IMR-90 (cell line): ENCODE measurements at regions not wholly inside any gene's neighbourhood (a gene's known extent, or its start where the extent isn't known, plus 50 kb on each side); places are given as distances from the start of the nearest gene placed in this dataset.

ENCODE experiments used
- ATAC-seq: fragments of 200-7000 bp; cut with Tn5 transposase; 2 replicates; pipeline ENCODE4 v1.9.1; 2020; ENCODE audit warnings: low read depth, mild to moderate bottlenecking, moderate library complexity
- BruUV-seq: library from RNA; stranded (reverse); fragments of 400-500 nt; replicated peaks from 2 replicates; lab custom pipeline; 2021; lab: Mats Ljungman, UMichigan
- CTCF ChIA-PET: fragments of 300-600 bp; formaldehyde crosslinking; extraction: SDS; loops from one replicate; lab custom pipeline; 2021; ENCODE audit warnings: antibody characterized with exemption; lab: Yijun Ruan, JAX
- POLR2A ChIA-PET: fragments of 300-600 bp; sonication (Branson Sonifier 250); formaldehyde crosslinking; loops from one replicate; lab custom pipeline; 2022; ENCODE audit warnings: antibody characterized with exemption; ENCODE audit not compliant: unreplicated experiment; lab: Charles Lee
- DNase-seq: peaks from one replicate; pipeline ENCODE4 v3.0.0; 2013
- H2AFZ ChIP-seq: replicated peaks from 2 replicates; pipeline ENCODE3; 2013; ENCODE audit warnings: low read length, mild to moderate bottlenecking; ENCODE audit not compliant: poor library complexity
- H2AK5ac ChIP-seq: 2 replicates; pipeline ENCODE4 v1.6.1; 2013; ENCODE audit warnings: low read depth, low read length, inconsistent platforms
- H2AK9ac ChIP-seq: replicated peaks from 2 replicates; pipeline ENCODE3; 2013; ENCODE audit warnings: mild to moderate bottlenecking, low read depth, low read length, moderate library complexity; ENCODE audit not compliant: poor library complexity
- H2BK120ac ChIP-seq: 2 replicates; pipeline ENCODE4 v1.6.1; 2013; ENCODE audit warnings: low read depth, low read length, inconsistent platforms
- H2BK15ac ChIP-seq: 3 replicates; pipeline ENCODE4 v1.6.1; 2013; ENCODE audit warnings: low read depth, low read length, inconsistent platforms
- H2BK20ac ChIP-seq: 2 replicates; pipeline ENCODE4 v1.6.1; 2013; ENCODE audit warnings: low read depth, mild to moderate bottlenecking, inconsistent platforms, low read length, moderate library complexity
- H2BK5ac ChIP-seq: 2 replicates; pipeline ENCODE4 v1.6.1; 2013; ENCODE audit warnings: mild to moderate bottlenecking, low read depth, low read length, inconsistent platforms; ENCODE audit not compliant: poor library complexity, severe bottlenecking
- H3K14ac ChIP-seq: replicated peaks from 2 replicates; pipeline ENCODE4 v1.6.1; 2013; ENCODE audit warnings: low read depth, low read length, inconsistent platforms
- H3K18ac ChIP-seq: 2 replicates; pipeline ENCODE4 v1.6.1; 2013; ENCODE audit warnings: low read depth, low read length, control low read depth
- H3K23ac ChIP-seq: 2 replicates; pipeline ENCODE4 v1.6.1; 2013; ENCODE audit warnings: low read depth, low read length, inconsistent platforms
- H3K27ac ChIP-seq: 2 replicates; pipeline ENCODE4 v1.5.1; 2013; ENCODE audit warnings: mild to moderate bottlenecking, control low read depth, low read length; ENCODE audit not compliant: insufficient read depth
- H3K27me3 ChIP-seq: 2 replicates; pipeline ENCODE4 v1.6.1; 2013; ENCODE audit warnings: low read length; ENCODE audit not compliant: control insufficient read depth, insufficient read depth
- H3K36me3 ChIP-seq: 2 replicates; pipeline ENCODE4 v1.6.1; 2013; ENCODE audit warnings: low read length, mixed read lengths; ENCODE audit not compliant: control insufficient read depth, insufficient read depth
- H3K4ac ChIP-seq: 2 replicates; pipeline ENCODE4 v1.6.1; 2013; ENCODE audit warnings: low read depth, low read length, inconsistent platforms
- H3K4me1 ChIP-seq: 2 replicates; pipeline ENCODE4 v1.6.1; 2013; ENCODE audit warnings: low read length, mixed read lengths; ENCODE audit not compliant: control insufficient read depth, insufficient read depth
- H3K4me2 ChIP-seq: 2 replicates; pipeline ENCODE4 v1.6.1; 2013; ENCODE audit warnings: low read depth, mild to moderate bottlenecking, control low read depth, low read length, moderate library complexity
- H3K4me3 ChIP-seq: 2 replicates; pipeline ENCODE4 v1.5.1; 2013; ENCODE audit warnings: low read depth, mild to moderate bottlenecking, control low read depth, low read length, moderate library complexity; ENCODE audit not compliant: insufficient read depth
- H3K56ac ChIP-seq: 2 replicates; pipeline ENCODE4 v1.6.1; 2013; ENCODE audit warnings: low read length, inconsistent platforms; ENCODE audit not compliant: insufficient read depth; ENCODE audit errors: extremely low read depth
- H3K79me1 ChIP-seq, 2 experiments: 2 replicates each; pipeline ENCODE4 v1.6.1; 2013; ENCODE audit warnings: low read length in 2 of 2, inconsistent platforms in 1 of 2, low read depth in 1 of 2
- H3K9ac ChIP-seq: 2 replicates; pipeline ENCODE4 v1.6.1; 2013; ENCODE audit warnings: low read depth, low read length, control low read depth
- H3K9me1 ChIP-seq: 2 replicates; pipeline ENCODE4 v1.6.1; 2013; ENCODE audit warnings: low read length, inconsistent platforms; ENCODE audit not compliant: insufficient read depth
- H3K9me3 ChIP-seq: 2 replicates; pipeline ENCODE4 v1.6.1; 2013; ENCODE audit warnings: low read length; ENCODE audit not compliant: control insufficient read depth, insufficient read depth
- H4K20me1 ChIP-seq: 2 replicates; pipeline ENCODE4 v1.6.1; 2013; ENCODE audit warnings: low read length, inconsistent platforms; ENCODE audit not compliant: insufficient read depth
- H4K5ac ChIP-seq: 2 replicates; pipeline ENCODE4 v1.6.1; 2013; ENCODE audit warnings: mild to moderate bottlenecking, low read depth, low read length, control low read depth
- H4K8ac ChIP-seq, 2 experiments: 2 replicates each; pipeline ENCODE4 v1.6.1; 2013; ENCODE audit warnings: low read depth in 2 of 2, low read length in 2 of 2, control low read depth in 1 of 2, inconsistent platforms in 1 of 2
- H4K91ac ChIP-seq: 2 replicates; pipeline ENCODE4 v1.6.1; 2013; ENCODE audit warnings: low read depth, low read length, inconsistent platforms; ENCODE audit not compliant: insufficient read depth
- BHLHE40 ChIP-seq: fragments of 150-350 bp; IDR thresholded peaks from 2 replicates; pipeline ENCODE4 v1.6.1; 2016; ENCODE audit warnings: mild to moderate bottlenecking, low read depth, low read length
- CHD1 ChIP-seq: IDR thresholded peaks from 2 replicates; pipeline ENCODE4 v1.6.1; 2012; ENCODE audit warnings: low read depth, low read length, improper control_type of control experiment
- FOS ChIP-seq: fragments of 150-350 bp; IDR thresholded peaks from 2 replicates; pipeline ENCODE4 v1.6.1; 2016; ENCODE audit warnings: low read depth, low read length
- MAZ ChIP-seq: IDR thresholded peaks from 2 replicates; pipeline ENCODE4 v1.6.1; 2012; ENCODE audit warnings: low read depth, mild to moderate bottlenecking, low read length, improper control_type of control experiment, moderate library complexity, borderline replicate concordance
- MXI1 ChIP-seq: IDR thresholded peaks from 2 replicates; pipeline ENCODE4 v1.6.1; 2012; ENCODE audit warnings: low read depth, mild to moderate bottlenecking, low read length, moderate library complexity, borderline replicate concordance
- POLR2A ChIP-seq: IDR thresholded peaks from 2 replicates; pipeline ENCODE4 v1.6.1; 2012; ENCODE audit warnings: mild to moderate bottlenecking, low read depth, low read length
- RCOR1 ChIP-seq: IDR thresholded peaks from 2 replicates; pipeline ENCODE4 v1.6.1; 2012; ENCODE audit warnings: mild to moderate bottlenecking, low read length, improper control_type of control experiment; ENCODE audit not compliant: insufficient replicate concordance
- RFX5 ChIP-seq: IDR thresholded peaks from 2 replicates; pipeline ENCODE4 v1.8.0; 2012; ENCODE audit warnings: low read depth, mild to moderate bottlenecking, low read length, moderate library complexity
- WGBS, 2 experiments: methylation state at CpG; one replicate each; pipeline versions ENCODE4 v1.1.5 to v1.1.7; 2013; ENCODE audit warnings: missing lambda C conversion rate in 2 of 2; ENCODE audit not compliant: insufficient read length in 1 of 2; ENCODE audit errors: extremely low coverage in 2 of 2; 5-methylcytosine and 5-hydroxymethylcytosine counted together
- dilution Hi-C: fragments of 300-500 bp; cut with HindIII; formaldehyde crosslinking; loops from one replicate; pipeline ENCODE4 v1.14.3; 2018; ENCODE audit warnings: low sequenced_read_pairs; ENCODE audit not compliant: unreplicated experiment
- in situ Hi-C: fragments of 300-500 bp; cut with MboI; formaldehyde crosslinking; loops from 3 replicates; pipeline ENCODE4 v1.14.3; 2019; ENCODE audit warnings: low sequenced_read_pairs, inconsistent platforms, mixed read lengths
- intact Hi-C: fragments of 100-400 bp; cut with micrococcal nuclease; formaldehyde crosslinking; loops from 2 replicates; pipeline ENCODE4 v1.10.0; 2022
- TF ChIP-seq, protein P1 (sequence below): fragments of 150-350 bp; IDR thresholded peaks from 2 replicates; pipeline ENCODE4 v1.6.1; 2016; ENCODE audit warnings: low read depth, mild to moderate bottlenecking, low read length, moderate library complexity, borderline replicate concordance
- TF ChIP-seq, protein P2 (sequence below): fragments of 150-350 bp; IDR thresholded peaks from 2 replicates; pipeline ENCODE4 v1.6.1; 2017; ENCODE audit warnings: mild to moderate bottlenecking, antibody characterized with exemption, low read length, low read depth

DNA sequence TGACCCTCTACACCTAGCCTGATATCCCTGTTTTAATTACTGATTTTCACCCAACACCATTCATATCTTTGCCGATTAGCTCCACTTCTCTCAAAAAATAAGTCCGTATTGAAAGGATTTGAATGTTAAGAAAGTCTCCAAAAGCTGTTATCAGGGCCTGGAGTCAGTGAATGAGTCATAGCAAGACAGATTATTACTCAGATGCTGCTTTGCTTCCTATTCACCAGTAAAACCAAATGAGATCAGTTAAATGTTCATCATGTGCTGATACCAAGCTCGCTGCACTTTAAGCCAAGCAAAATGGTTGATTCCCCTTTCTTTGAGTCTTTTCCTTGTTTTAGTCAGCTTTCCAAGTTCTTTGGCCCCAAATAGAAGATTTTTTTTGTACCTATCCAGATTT is 228.4 kb downstream of the FAT3 start:
- ATAC-seq (peak; percentile 74), DNase-seq (peak; percentile 78)
- H3K4me1 ChIP-seq: no peaks in the 10 kb centered on the region
- no peak overlapping the region for H3K56ac ChIP-seq
- H3K9me1 ChIP-seq: no peaks in the 10 kb centered on the region
- H2AK9ac ChIP-seq: no peak overlapping the region
- H2BK15ac ChIP-seq: no peak overlapping the region
- no CpG with 5 or more reads among the region's 3 CpGs for WGBS, 2 experiments
- H2BK120ac ChIP-seq: no peak overlapping the region
- no peak overlapping the region for H3K14ac ChIP-seq
- H3K27me3 ChIP-seq: no peaks in the 10 kb centered on the region
- H2BK20ac ChIP-seq: no peak overlapping the region
- H2AK5ac ChIP-seq: no peak overlapping the region
- H3K18ac ChIP-seq: no peak overlapping the region
- no peak overlapping the region for H4K91ac ChIP-seq
- H3K4me3 ChIP-seq: no peak overlapping the region
- no peak overlapping the region for H3K27ac ChIP-seq
- no peak overlapping the region for H3K4me2 ChIP-seq
- no TSS peak for BruUV-seq
- in situ Hi-C loops: no loop called here
- no peak overlapping the region for H2BK5ac ChIP-seq
- H3K9ac ChIP-seq: no peak overlapping the region
- H3K4ac ChIP-seq: no peak overlapping the region
- no peak overlapping the region for H4K8ac ChIP-seq
- intact Hi-C loops: loop anchor here (10.0 kb wide), 1 partner anchor 228 kb away; the partner anchor contains the start of gene FAT3
- H3K79me1 ChIP-seq: no peaks in the 10 kb centered on the region
- H4K5ac ChIP-seq: no peak overlapping the region
- no peaks in the 10 kb centered on the region for H3K36me3 ChIP-seq
- no peaks in the 10 kb centered on the region for H3K9me3 ChIP-seq
- no peak overlapping the region for H2AFZ ChIP-seq
- CTCF ChIA-PET: no interaction called here
- dilution Hi-C loops: no loop called here
- H4K20me1 ChIP-seq: no peaks in the 10 kb centered on the region
- no peak overlapping the region for H3K23ac ChIP-seq
- TF ChIP-seq, protein P1, sequence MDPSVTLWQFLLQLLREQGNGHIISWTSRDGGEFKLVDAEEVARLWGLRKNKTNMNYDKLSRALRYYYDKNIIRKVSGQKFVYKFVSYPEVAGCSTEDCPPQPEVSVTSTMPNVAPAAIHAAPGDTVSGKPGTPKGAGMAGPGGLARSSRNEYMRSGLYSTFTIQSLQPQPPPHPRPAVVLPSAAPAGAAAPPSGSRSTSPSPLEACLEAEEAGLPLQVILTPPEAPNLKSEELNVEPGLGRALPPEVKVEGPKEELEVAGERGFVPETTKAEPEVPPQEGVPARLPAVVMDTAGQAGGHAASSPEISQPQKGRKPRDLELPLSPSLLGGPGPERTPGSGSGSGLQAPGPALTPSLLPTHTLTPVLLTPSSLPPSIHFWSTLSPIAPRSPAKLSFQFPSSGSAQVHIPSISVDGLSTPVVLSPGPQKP: no peak
- TF ChIP-seq CHD1: no peak
- TF ChIP-seq MXI1: no peak
- 0 out of 2 replicates have a peak, but pooled peaks have one; percentile 6 for TF ChIP-seq BHLHE40
- TF ChIP-seq MAZ: no peak
- peak; percentile 63; the same call in 1 of the 2 replicates for TF ChIP-seq FOS
- TF ChIP-seq, protein P2, sequence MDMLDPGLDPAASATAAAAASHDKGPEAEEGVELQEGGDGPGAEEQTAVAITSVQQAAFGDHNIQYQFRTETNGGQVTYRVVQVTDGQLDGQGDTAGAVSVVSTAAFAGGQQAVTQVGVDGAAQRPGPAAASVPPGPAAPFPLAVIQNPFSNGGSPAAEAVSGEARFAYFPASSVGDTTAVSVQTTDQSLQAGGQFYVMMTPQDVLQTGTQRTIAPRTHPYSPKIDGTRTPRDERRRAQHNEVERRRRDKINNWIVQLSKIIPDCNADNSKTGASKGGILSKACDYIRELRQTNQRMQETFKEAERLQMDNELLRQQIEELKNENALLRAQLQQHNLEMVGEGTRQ: no peak
- no peak for TF ChIP-seq RCOR1
- TF ChIP-seq RFX5: no peak
- TF ChIP-seq POLR2A: no peak
- POLR2A ChIA-PET: no interaction called here
